DOHH2 (cell line): ENCODE measurements at regions not wholly inside any gene's neighbourhood (a gene's known extent, or its start where the extent isn't known, plus 50 kb on each side); places are given as distances from the start of the nearest gene placed in this dataset.

Experiments
- H3F3A ChIP-seq: fragments of 200-600 bp; sonication (generic), shearing (Covaris generic); 2 replicates; pipeline ENCODE4 v1.6.0; 2016; ENCODE audit warnings: antibody characterized with exemption, mild to moderate bottlenecking; ENCODE audit not compliant: control insufficient read depth, insufficient read depth
- H3K27ac ChIP-seq: fragments of 200-600 bp; sonication (generic); 2 replicates; pipeline ENCODE4 v1.5.1; 2014; ENCODE audit warnings: low read depth, mild to moderate bottlenecking, low read length, moderate library complexity
- H3K27me3 ChIP-seq: fragments of 200-600 bp; sonication (generic); 2 replicates; pipeline ENCODE4 v1.6.1; 2014; ENCODE audit warnings: mild to moderate bottlenecking, low read length, mixed read lengths; ENCODE audit not compliant: control insufficient read depth
- H3K36me3 ChIP-seq: fragments of 200-600 bp; sonication (generic); 2 replicates; pipeline ENCODE4 v1.6.1; 2014; ENCODE audit warnings: mild to moderate bottlenecking, low read length, moderate library complexity, mixed read lengths; ENCODE audit not compliant: control insufficient read depth
- H3K4me1 ChIP-seq: fragments of 200-600 bp; sonication (generic); 2 replicates; pipeline ENCODE4 v1.6.1; 2014; ENCODE audit warnings: mild to moderate bottlenecking, low read length, mixed read lengths; ENCODE audit not compliant: control insufficient read depth
- H3K4me2 ChIP-seq: fragments of 200-600 bp; sonication (generic); 2 replicates; pipeline ENCODE4 v1.6.0; 2014; ENCODE audit warnings: mild to moderate bottlenecking, low read length, moderate library complexity
- H3K4me3 ChIP-seq: fragments of 200-600 bp; sonication (generic); 2 replicates; pipeline ENCODE4 v1.5.1; 2014; ENCODE audit warnings: mild to moderate bottlenecking, low read length, mixed read lengths
- H3K79me2 ChIP-seq: fragments of 200-600 bp; sonication (generic); 2 replicates; pipeline ENCODE4 v1.6.1; 2014; ENCODE audit warnings: mild to moderate bottlenecking, low read length, mixed read lengths; ENCODE audit not compliant: control insufficient read depth
- H3K9me2 ChIP-seq: fragments of 200-600 bp; sonication (generic); replicated peaks from 2 replicates; pipeline ENCODE4 v1.6.1; 2014; ENCODE audit warnings: mild to moderate bottlenecking, low read length, mixed read lengths; ENCODE audit not compliant: control insufficient read depth
- H3K9me3 ChIP-seq: fragments of 200-600 bp; sonication (generic); 2 replicates; pipeline ENCODE4 v1.6.1; 2014; ENCODE audit warnings: antibody characterized with exemption, low read length, mixed read lengths; ENCODE audit not compliant: control insufficient read depth, insufficient read depth
- H4K20me1 ChIP-seq: fragments of 200-600 bp; sonication (generic); 2 replicates; pipeline ENCODE4 v1.6.0; 2014; ENCODE audit warnings: low read depth, mild to moderate bottlenecking, antibody characterized with exemption, low read length, moderate library complexity; ENCODE audit not compliant: control insufficient read depth, insufficient read depth
- CTCF ChIP-seq: fragments of 200-600 bp; sonication (generic); IDR thresholded peaks from one replicate; pipeline ENCODE4 v1.5.1; 2014; ENCODE audit warnings: antibody characterized with exemption, mild to moderate bottlenecking, low read depth, low read length; ENCODE audit not compliant: poor library complexity, severe bottlenecking
- EZH2phosphoT487 ChIP-seq: fragments of 200-600 bp; sonication (generic); IDR thresholded peaks from 2 replicates; pipeline ENCODE4 v1.6.1; 2017; ENCODE audit warnings: borderline replicate concordance, mild to moderate bottlenecking, antibody characterized with exemption, low read length, moderate library complexity, mixed read lengths

GRCh38 chr7:96605045-96605716, 104.5 kb downstream of the SEM1 start:
- H3K36me3 ChIP-seq, result no peaks in the 10 kb centered on the region
- H3K27me3 ChIP-seq, result no peaks in the 10 kb centered on the region
- TF ChIP-seq CTCF (no peak), EZH2phosphoT487 (no peak)
- no peaks in the 10 kb centered on the region for H3K9me3 ChIP-seq
- no peaks in the 10 kb centered on the region for H3K79me2 ChIP-seq
- H3K4me1 ChIP-seq, result no peaks in the 10 kb centered on the region
- no peak overlapping the region for H3K4me3 ChIP-seq
- no peaks in the 10 kb centered on the region for H3F3A ChIP-seq
- no peak overlapping the region for H3K4me2 ChIP-seq
- H3K27ac ChIP-seq, result no peak overlapping the region
- H4K20me1 ChIP-seq, result no peaks in the 10 kb centered on the region
- no peaks in the 10 kb centered on the region for H3K9me2 ChIP-seq

GRCh38 chr7:96599288-96599936, 110.2 kb downstream of the SEM1 start:
- no peaks in the 10 kb centered on the region for H3K79me2 ChIP-seq
- H4K20me1 ChIP-seq, result no peaks in the 10 kb centered on the region
- H3F3A ChIP-seq, result no peaks in the 10 kb centered on the region
- H3K9me2 ChIP-seq, result no peaks in the 10 kb centered on the region
- H3K9me3 ChIP-seq, result no peaks in the 10 kb centered on the region
- no peaks in the 10 kb centered on the region for H3K27me3 ChIP-seq
- no peak for TF ChIP-seq EZH2phosphoT487
- no peak for TF ChIP-seq CTCF
- H3K4me2 ChIP-seq, result no peak overlapping the region
- H3K4me3 ChIP-seq, result no peak overlapping the region
- H3K27ac ChIP-seq, result no peak overlapping the region
- H3K36me3 ChIP-seq, result no peaks in the 10 kb centered on the region
- no peaks in the 10 kb centered on the region for H3K4me1 ChIP-seq

GRCh38 chr7:96598421-96598820, 111.2 kb downstream of the SEM1 start:
- Histone ChIP-seq H3F3A (no peaks in the 10 kb centered on the region), H3K4me1 (no peaks in the 10 kb centered on the region), H4K20me1 (no peaks in the 10 kb centered on the region), H3K9me2 (no peaks in the 10 kb centered on the region), H3K27ac (no peak overlapping the region), H3K36me3 (no peaks in the 10 kb centered on the region), H3K79me2 (no peaks in the 10 kb centered on the region), H3K4me2 (no peak overlapping the region), H3K9me3 (no peaks in the 10 kb centered on the region), H3K4me3 (no peak overlapping the region), H3K27me3 (no peaks in the 10 kb centered on the region)
- no peak for TF ChIP-seq EZH2phosphoT487
- no peak for TF ChIP-seq CTCF
